ENCODE measurements at regions not wholly inside any gene's neighbourhood (a gene's known extent, or its start where the extent isn't known, plus 50 kb on each side); places are given as distances from the start of the nearest gene placed in this dataset.

DNA sequence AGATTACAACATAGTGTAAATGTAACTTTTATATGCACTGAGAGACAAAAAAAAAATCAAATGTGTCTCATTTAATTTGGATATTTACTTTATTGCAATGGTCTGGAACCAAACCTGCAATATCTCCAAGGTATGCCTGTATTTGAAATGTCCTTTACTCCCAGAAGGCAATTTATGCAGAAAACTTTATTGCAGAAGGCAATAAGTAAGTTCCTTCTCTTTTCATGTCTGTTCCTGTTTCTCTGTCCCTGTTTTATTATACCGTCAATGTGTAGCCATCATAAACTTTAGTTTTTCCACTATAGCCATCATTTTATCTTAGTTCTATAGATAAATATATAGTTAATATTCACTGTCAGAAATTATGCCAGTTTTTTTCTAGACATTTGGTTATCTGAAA is 513.1 kb upstream of the FAM98A start:
- TF ChIP-seq RNF2 (IDR thresholded peaks at IDR 0.05; ENCODE audit: borderline replicate concordance, low read depth, low read length, missing control alignments, poor library complexity, severe bottlenecking) (no peak), CTCF (IDR thresholded peaks at IDR 0.05; ENCODE audit: control extremely low read depth in 1 of 3, insufficient read depth in 1 of 3, low read depth in 1 of 3, low read length in 3 of 3) (no peak), SAP30 (IDR thresholded peaks at IDR 0.05; ENCODE audit: insufficient read depth, insufficient replicate concordance, low read length) (no peak), TAF1 (IDR thresholded peaks at IDR 0.05; ENCODE audit: low read depth, low read length) (no peak), ATF2 (IDR thresholded peaks at IDR 0.05; ENCODE audit: low read length) (no peak), TEAD4 (IDR thresholded peaks at IDR 0.05; ENCODE audit: low read depth, low read length) (no peak), MAX (IDR thresholded peaks at IDR 0.05) (no peak)

Measured in H1 (cell line).